ENCODE measurements at regions not wholly inside any gene's neighbourhood (a gene's known extent, or its start where the extent isn't known, plus 50 kb on each side); places are given as distances from the start of the nearest gene placed in this dataset.

- Histone ChIP-seq H3K27me3 (replicated peaks) (no peaks in the 10 kb centered on the region), H3K4me3 (ENCODE audit: low read depth, low read length) (no peak overlapping the region), H3K36me3 (replicated peaks) (no peaks in the 10 kb centered on the region), H3K27ac (no peak overlapping the region)
- in situ Hi-C loops (cut with HindIII; ENCODE audit: low pct_ligation_motif_present, low sequenced_read_pairs), result no loop called here
- TF ChIP-seq CTCF (IDR thresholded peaks at IDR 0.05; ENCODE audit: low read depth, low read length, missing control alignments), result no peak
- no peak for DNase-seq
These were observed 346.7 kb upstream of the CYRIA start for GRCh38 chr2:17012297-17012696.

- Histone ChIP-seq H3K27ac (no peak overlapping the region), H3K27me3 (replicated peaks) (no peaks in the 10 kb centered on the region), H3K36me3 (replicated peaks) (no peaks in the 10 kb centered on the region), H3K4me3 (ENCODE audit: low read depth, low read length) (no peak overlapping the region)
- no peak for TF ChIP-seq CTCF (IDR thresholded peaks at IDR 0.05; ENCODE audit: low read depth, low read length, missing control alignments)
- in situ Hi-C loops (cut with HindIII; ENCODE audit: low pct_ligation_motif_present, low sequenced_read_pairs), result no loop called here
- no peak for DNase-seq
These were observed 344.5 kb upstream of the CYRIA start for GRCh38 chr2:17010104-17010503.

- Histone ChIP-seq H3K36me3 (replicated peaks) (no peaks in the 10 kb centered on the region), H3K4me3 (ENCODE audit: low read depth, low read length) (no peak overlapping the region), H3K27me3 (replicated peaks) (no peaks in the 10 kb centered on the region), H3K27ac (no peak overlapping the region)
- in situ Hi-C loops (cut with HindIII; ENCODE audit: low pct_ligation_motif_present, low sequenced_read_pairs), result no loop called here
- no peak for DNase-seq
- no peak for TF ChIP-seq CTCF (IDR thresholded peaks at IDR 0.05; ENCODE audit: low read depth, low read length, missing control alignments)
These were observed 334.5 kb upstream of the CYRIA start for GRCh38 chr2:17000184-17000482.

- no peak overlapping the region for H3K4me3 ChIP-seq (ENCODE audit: low read depth, low read length)
- DNase-seq, result no peak
- H3K27ac ChIP-seq, result no peak overlapping the region
- in situ Hi-C loops (cut with HindIII; ENCODE audit: low pct_ligation_motif_present, low sequenced_read_pairs), result no loop called here
- no peaks in the 10 kb centered on the region for H3K36me3 ChIP-seq (replicated peaks)
- H3K27me3 ChIP-seq (replicated peaks), result no peaks in the 10 kb centered on the region
- no peak for TF ChIP-seq CTCF (IDR thresholded peaks at IDR 0.05; ENCODE audit: low read depth, low read length, missing control alignments)
These were observed 333.9 kb upstream of the CYRIA start for GRCh38 chr2:16999347-17000183.

GRCh38 chr2:16978301-16978700 is 312.7 kb upstream of the CYRIA start:
- in situ Hi-C loops (cut with HindIII; ENCODE audit: low pct_ligation_motif_present, low sequenced_read_pairs), result no loop called here
- no peak for TF ChIP-seq CTCF (IDR thresholded peaks at IDR 0.05; ENCODE audit: low read depth, low read length, missing control alignments)
- DNase-seq, result no peak
- Histone ChIP-seq H3K36me3 (replicated peaks) (no peaks in the 10 kb centered on the region), H3K4me3 (ENCODE audit: low read depth, low read length) (no peak overlapping the region), H3K27ac (no peak overlapping the region), H3K27me3 (replicated peaks) (no peaks in the 10 kb centered on the region)

- Histone ChIP-seq H3K36me3 (replicated peaks) (no peaks in the 10 kb centered on the region), H3K27ac (no peak overlapping the region), H3K4me3 (ENCODE audit: low read depth, low read length) (no peak overlapping the region), H3K27me3 (replicated peaks) (no peaks in the 10 kb centered on the region)
- DNase-seq, result no peak
- in situ Hi-C loops (cut with HindIII; ENCODE audit: low pct_ligation_motif_present, low sequenced_read_pairs), result no loop called here
- TF ChIP-seq CTCF (IDR thresholded peaks at IDR 0.05; ENCODE audit: low read depth, low read length, missing control alignments), result no peak
These were observed 309.1 kb upstream of the CYRIA start for GRCh38 chr2:16974688-16975087.

All from brain microvascular endothelial cell (primary cell).